A673 (cell line): ENCODE measurements at regions not wholly inside any gene's neighbourhood (a gene's known extent, or its start where the extent isn't known, plus 50 kb on each side); places are given as distances from the start of the nearest gene placed in this dataset.

Experiments used
- EZH2 ChIP-seq: fragments of 200-600 bp; sonication (generic); IDR thresholded peaks from 2 replicates; pipeline ENCODE4 v1.6.1; 2017; ENCODE audit warnings: borderline replicate concordance, low read depth, mild to moderate bottlenecking, mixed read lengths, antibody characterized with exemption, low read length; ENCODE audit not compliant: poor library complexity, severe bottlenecking
- TF ChIP-seq, protein P1 (sequence below): fragments of 300-800, 200-600 bp; sonication (generic); conservative IDR thresholded peaks from 2 replicates; pipeline ENCODE4 v1.5.1; 2017; ENCODE audit warnings: low read depth, mild to moderate bottlenecking, antibody characterized with exemption, low read length, moderate library complexity, mixed read lengths

DNA sequence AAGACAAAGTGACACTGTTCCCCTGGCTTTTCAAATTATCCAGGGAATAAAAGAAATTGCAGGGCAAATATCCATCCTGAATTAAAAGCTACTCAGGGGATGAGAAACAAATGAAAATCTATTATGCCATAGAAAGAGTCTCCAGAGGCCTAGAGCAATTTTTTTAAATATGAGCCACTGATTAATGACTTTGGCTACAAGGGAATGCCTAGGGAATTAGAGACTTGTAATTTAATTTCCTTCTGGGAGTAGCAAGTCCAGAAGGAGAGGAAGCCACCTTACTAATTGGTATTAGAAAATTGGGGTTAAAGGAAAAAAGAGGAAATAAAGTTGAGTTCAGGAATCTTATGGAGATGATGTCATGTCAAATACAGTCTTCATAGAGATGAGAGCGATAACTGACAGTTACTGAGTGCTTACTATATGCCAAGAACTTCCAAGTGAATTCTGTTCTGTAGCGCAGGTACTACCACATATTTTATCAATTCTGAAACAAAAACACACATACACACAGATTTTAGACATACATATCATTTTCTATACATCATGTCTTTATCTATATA lies 304.4 kb downstream of the DUSP6 start:
- TF ChIP-seq, protein P1, sequence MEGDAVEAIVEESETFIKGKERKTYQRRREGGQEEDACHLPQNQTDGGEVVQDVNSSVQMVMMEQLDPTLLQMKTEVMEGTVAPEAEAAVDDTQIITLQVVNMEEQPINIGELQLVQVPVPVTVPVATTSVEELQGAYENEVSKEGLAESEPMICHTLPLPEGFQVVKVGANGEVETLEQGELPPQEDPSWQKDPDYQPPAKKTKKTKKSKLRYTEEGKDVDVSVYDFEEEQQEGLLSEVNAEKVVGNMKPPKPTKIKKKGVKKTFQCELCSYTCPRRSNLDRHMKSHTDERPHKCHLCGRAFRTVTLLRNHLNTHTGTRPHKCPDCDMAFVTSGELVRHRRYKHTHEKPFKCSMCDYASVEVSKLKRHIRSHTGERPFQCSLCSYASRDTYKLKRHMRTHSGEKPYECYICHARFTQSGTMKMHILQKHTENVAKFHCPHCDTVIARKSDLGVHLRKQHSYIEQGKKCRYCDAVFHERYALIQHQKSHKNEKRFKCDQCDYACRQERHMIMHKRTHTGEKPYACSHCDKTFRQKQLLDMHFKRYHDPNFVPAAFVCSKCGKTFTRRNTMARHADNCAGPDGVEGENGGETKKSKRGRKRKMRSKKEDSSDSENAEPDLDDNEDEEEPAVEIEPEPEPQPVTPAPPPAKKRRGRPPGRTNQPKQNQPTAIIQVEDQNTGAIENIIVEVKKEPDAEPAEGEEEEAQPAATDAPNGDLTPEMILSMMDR: no peak
- no peak for TF ChIP-seq EZH2
